Small intestine (tissue), 7 donors: ENCODE measurements at regions not wholly inside any gene's neighbourhood (a gene's known extent, or its start where the extent isn't known, plus 50 kb on each side); places are given as distances from the start of the nearest gene placed in this dataset.
"Not testable (repeated sequence)": the region's sequence is repeated elsewhere in the genome, so short reads cannot be mapped to it uniquely, and the experiment has no call there.

Source experiments
- DNase-seq, 2 donors: peaks; one replicate each; pipeline versions ENCODE4 v3.0.0 to v3.0.0-alpha.2; 2013
- FAIRE-seq: peaks from 2 replicates; lab custom pipeline; 2012; peaks lifted over from hg19 to GRCh38; lab: Jason Lieb, UNC
- H3K27ac ChIP-seq, 3 donors: one replicate each; pipeline ENCODE4 v1.5.1; 2013; ENCODE audit warnings: low read length in 2 of 3, mild to moderate bottlenecking in 2 of 3, control low read depth in 1 of 3, inconsistent platforms in 1 of 3, low read depth in 1 of 3, moderate library complexity in 1 of 3
- H3K27me3 ChIP-seq, 3 donors: one replicate each; pipeline ENCODE4 v1.6.1; 2013; ENCODE audit warnings: low read length in 3 of 3, inconsistent platforms in 1 of 3; ENCODE audit not compliant: control insufficient read depth in 3 of 3, insufficient read depth in 3 of 3
- H3K36me3 ChIP-seq, 3 donors: one replicate each; pipeline ENCODE4 v1.6.1; 2013; ENCODE audit warnings: low read length in 3 of 3, inconsistent platforms in 1 of 3, low read depth in 1 of 3, mild to moderate bottlenecking in 1 of 3, moderate library complexity in 1 of 3; ENCODE audit not compliant: control insufficient read depth in 3 of 3, insufficient read depth in 2 of 3
- H3K4me1 ChIP-seq, 3 donors: one replicate each; pipeline ENCODE4 v1.6.1; 2013; ENCODE audit warnings: low read length in 2 of 3, inconsistent platforms in 1 of 3, low read depth in 1 of 3, mild to moderate bottlenecking in 1 of 3, moderate library complexity in 1 of 3; ENCODE audit not compliant: control insufficient read depth in 3 of 3, insufficient read depth in 2 of 3
- H3K4me3 ChIP-seq, 3 donors: one replicate each; pipeline ENCODE4 v1.5.1; 2013; ENCODE audit warnings: low read length in 3 of 3, control low read depth in 1 of 3, inconsistent platforms in 1 of 3, low read depth in 1 of 3, mild to moderate bottlenecking in 1 of 3, moderate library complexity in 1 of 3
- H3K9me3 ChIP-seq, 2 donors: one replicate each; pipeline ENCODE4 v1.6.1; 2013; ENCODE audit warnings: low read depth in 1 of 2, low read length in 1 of 2; ENCODE audit not compliant: control insufficient read depth in 2 of 2, insufficient read depth in 1 of 2
- WGBS, 3 donors: extraction: QIAGEN DNeasy Blood & Tissue Kit; methylation state at CpG; one replicate each; pipeline ENCODE4 v1.1.7; 2013; 5-methylcytosine and 5-hydroxymethylcytosine counted together
- donor health status: healthy with polysubstance abuse.
- donor health status: control.
- donor health status: control.
- donor health status: Bipolar disorder and iron deficiency.
- donor health status: healthy.

DNA sequence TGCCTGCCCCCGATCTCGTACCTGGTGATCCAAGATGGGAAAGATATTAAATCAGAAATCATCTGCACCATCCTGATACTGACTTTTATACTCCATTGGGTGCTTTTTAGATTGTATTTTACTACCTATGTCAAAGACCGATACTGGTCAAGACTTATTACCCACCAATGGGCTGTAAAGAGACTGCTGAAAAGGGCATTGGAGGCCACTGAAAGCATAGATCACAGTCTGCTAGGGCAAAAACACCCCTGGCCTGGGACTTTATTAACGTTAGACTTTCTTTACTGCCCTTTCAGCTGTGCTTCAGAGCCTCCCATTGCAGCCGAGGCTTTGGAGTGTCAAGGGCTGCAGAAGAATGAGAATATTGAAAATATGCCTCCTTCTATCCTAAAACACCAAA, 472.8 kb upstream of the DDX18 start:
- H3K36me3 ChIP-seq: no peaks in the 10 kb centered on the region
- no peaks in the 10 kb centered on the region for H3K4me1 ChIP-seq
- no peaks in the 10 kb centered on the region for H3K27me3 ChIP-seq
- FAIRE-seq: no peak
- no peak overlapping the region for H3K4me3 ChIP-seq
- no peak overlapping the region for H3K27ac ChIP-seq
- H3K9me3 ChIP-seq: no peaks in the 10 kb centered on the region
- DNase-seq: no peak
- 79 to 86% (median 80%) methylated on average over 5 of the region's 5 CpGs for WGBS, 3 donors

GRCh38 chr2:117342415-117342814, 472.1 kb upstream of the DDX18 start:
- DNase-seq (no peak), FAIRE-seq (no peak)
- Histone ChIP-seq H3K9me3 (no peaks in the 10 kb centered on the region), H3K27ac (no peak overlapping the region), H3K4me1 (no peaks in the 10 kb centered on the region), H3K27me3 (no peaks in the 10 kb centered on the region), H3K36me3 (no peaks in the 10 kb centered on the region), H3K4me3 (no peak overlapping the region)

DNA sequence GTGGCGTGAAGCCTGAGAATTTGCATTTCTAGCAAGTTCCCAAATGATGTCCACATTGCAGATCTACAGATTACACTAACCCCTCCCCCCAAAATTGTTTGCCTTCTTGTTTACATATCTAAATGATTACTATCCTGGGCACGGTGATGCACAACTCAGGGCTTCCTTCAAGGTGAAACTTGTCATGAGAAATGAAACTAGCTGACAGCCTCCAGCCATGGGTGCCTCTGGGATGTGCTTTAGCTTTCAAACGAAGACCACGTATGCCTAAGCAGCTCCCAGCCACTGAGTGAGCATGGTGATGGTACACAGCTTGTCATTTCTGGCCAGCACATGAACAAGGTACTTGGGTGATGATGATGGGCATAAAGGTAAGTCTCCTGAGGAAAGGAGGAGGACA, 464.8 kb upstream of the DDX18 start:
- no peaks in the 10 kb centered on the region for H3K9me3 ChIP-seq
- H3K4me1 ChIP-seq: no peaks in the 10 kb centered on the region
- no peaks in the 10 kb centered on the region for H3K27me3 ChIP-seq
- H3K4me3 ChIP-seq: no peak overlapping the region
- no peak for FAIRE-seq
- no peaks in the 10 kb centered on the region for H3K36me3 ChIP-seq
- 51 to 67% (median 64%) methylated on average over 4 of the region's 4 CpGs for WGBS, 3 donors
- DNase-seq: no peak
- no peak overlapping the region for H3K27ac ChIP-seq

DNA sequence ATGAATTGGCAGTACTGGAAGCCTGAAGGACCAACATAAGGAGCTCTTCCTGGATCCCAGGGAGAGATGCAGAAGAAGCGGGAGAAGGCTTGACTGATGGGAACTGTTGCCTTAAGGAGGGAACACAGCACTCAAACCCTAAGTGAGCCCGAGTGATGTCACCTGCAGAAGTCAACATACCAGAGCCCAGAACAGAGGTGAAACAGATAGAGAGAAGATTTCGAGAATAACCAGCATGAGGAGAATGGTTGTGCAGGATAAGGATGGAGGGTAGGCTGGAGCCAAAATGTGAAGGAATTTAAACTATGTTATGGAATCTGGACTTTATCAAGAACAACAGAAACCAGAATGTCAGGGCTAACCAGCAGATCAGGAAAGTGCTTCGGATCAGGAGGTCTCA, 463.1 kb upstream of the DDX18 start:
- H3K27me3 ChIP-seq: no peaks in the 10 kb centered on the region
- FAIRE-seq (no peak), DNase-seq (no peak)
- no peaks in the 10 kb centered on the region for H3K4me1 ChIP-seq
- no peak overlapping the region for H3K4me3 ChIP-seq
- H3K27ac ChIP-seq: no peak overlapping the region
- H3K36me3 ChIP-seq: no peaks in the 10 kb centered on the region
- 74 to 81% (median 76%) methylated on average over 4 of the region's 4 CpGs for WGBS, 3 donors
- H3K9me3 ChIP-seq: no peaks in the 10 kb centered on the region

- no peak for FAIRE-seq
- no peak for DNase-seq
- WGBS, 3 donors: 68 to 72% (median 69%) methylated on average over 5 of the region's 5 CpGs
These were observed 455.1 kb upstream of the DDX18 start for GRCh38 chr2:117359266-117359914.

DNA sequence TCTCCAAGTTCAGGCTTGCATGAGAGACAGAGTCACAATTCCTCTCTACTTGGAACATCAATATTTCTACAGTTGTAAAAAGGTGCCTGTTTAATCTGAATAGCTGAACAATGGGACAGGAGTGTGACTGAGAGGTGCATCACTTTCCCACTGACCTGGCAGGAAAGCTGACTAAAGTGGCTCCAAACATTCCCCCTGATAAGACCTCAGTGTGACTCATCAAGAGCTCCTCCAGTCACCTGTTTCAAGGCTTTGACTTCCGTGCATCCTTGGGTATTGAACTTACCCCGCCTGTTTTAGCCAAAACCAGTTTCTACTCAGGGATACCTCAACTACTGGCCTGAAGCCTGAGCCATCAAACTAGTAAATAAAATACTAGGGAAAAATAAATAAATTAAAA, 453.9 kb upstream of the DDX18 start:
- 64 to 78% (median 71%) methylated on average over 2 of the region's 2 CpGs for WGBS, 3 donors
- no peaks in the 10 kb centered on the region for H3K27me3 ChIP-seq
- H3K36me3 ChIP-seq: no peaks in the 10 kb centered on the region
- no peak overlapping the region for H3K27ac ChIP-seq
- no peaks in the 10 kb centered on the region for H3K4me1 ChIP-seq
- DNase-seq (no peak), FAIRE-seq (no peak)
- H3K9me3 ChIP-seq: no peaks in the 10 kb centered on the region
- no peak overlapping the region for H3K4me3 ChIP-seq

More at GRCh38 chr2:117359266-117359914, 455.1 kb upstream of the DDX18 start:
- H3K27me3 ChIP-seq: no peaks in the 10 kb centered on the region
- no peaks in the 10 kb centered on the region for H3K4me1 ChIP-seq
- no peak overlapping the region for H3K27ac ChIP-seq
- H3K36me3 ChIP-seq: no peaks in the 10 kb centered on the region
- no peaks in the 10 kb centered on the region for H3K9me3 ChIP-seq
- H3K4me3 ChIP-seq: no peak overlapping the region

GRCh38 chr2:117378653-117379052, 435.8 kb upstream of the DDX18 start:
- H3K9me3 ChIP-seq: no peaks in the 10 kb centered on the region
- DNase-seq (peak in 1 of 2 donors; percentile 3), FAIRE-seq (no peak)
- H3K4me3 ChIP-seq: no peak overlapping the region
- no peak overlapping the region for H3K27ac ChIP-seq
- no peaks in the 10 kb centered on the region for H3K36me3 ChIP-seq
- H3K27me3 ChIP-seq: no peaks in the 10 kb centered on the region
- no peaks in the 10 kb centered on the region for H3K4me1 ChIP-seq
- WGBS, 3 donors: 12 to 40% (median 20%) methylated on average over 4 of the region's 4 CpGs

DNA sequence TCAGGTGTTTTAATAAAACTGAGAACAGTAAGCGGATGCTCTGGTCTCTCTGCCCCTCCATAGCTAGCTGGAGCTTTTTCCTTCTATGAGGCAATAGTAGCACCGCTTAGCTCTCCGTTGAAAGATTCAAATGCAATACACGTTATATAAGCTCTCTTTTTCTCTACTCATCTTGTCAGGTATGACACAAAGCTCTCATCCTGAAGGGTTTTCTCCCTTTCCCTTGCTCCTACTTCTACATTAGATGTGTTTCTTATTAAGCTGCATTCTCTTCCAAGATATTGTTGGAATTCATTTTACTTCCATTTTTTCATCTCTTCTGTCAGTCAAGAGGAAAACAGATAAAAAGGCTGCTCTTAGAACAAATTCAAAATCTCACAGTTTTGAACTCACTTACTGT, 434.6 kb upstream of the DDX18 start:
- Histone ChIP-seq H3K4me3 (no peak overlapping the region), H3K9me3 (no peaks in the 10 kb centered on the region), H3K27me3 (no peaks in the 10 kb centered on the region), H3K4me1 (no peaks in the 10 kb centered on the region), H3K36me3 (no peaks in the 10 kb centered on the region), H3K27ac (no peak overlapping the region)
- FAIRE-seq (no peak), DNase-seq (no peak)
- 87 to 90% (median 88%) methylated on average over 4 of the region's 4 CpGs for WGBS, 3 donors

DNA sequence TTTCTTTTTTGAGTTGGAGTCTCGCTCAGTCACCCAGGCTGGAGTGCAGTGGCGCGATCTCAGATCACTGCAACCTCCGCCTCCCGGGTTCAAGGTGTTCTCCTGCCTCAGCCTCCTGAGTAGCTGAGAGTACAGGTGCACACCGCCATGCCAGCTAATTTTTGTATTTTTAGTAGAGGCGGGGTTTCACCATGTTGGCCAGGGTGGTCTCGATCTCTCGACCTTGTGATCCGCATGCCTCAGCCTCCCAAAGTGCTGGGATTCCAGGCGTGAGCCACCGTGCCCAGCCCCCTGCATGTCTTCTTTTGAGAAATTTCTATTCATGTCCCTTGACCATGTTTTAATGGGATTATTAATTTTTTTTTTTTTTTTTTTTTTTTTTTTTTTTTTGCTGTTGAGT, 430.5 kb upstream of the DDX18 start:
- FAIRE-seq, H3K36me3 ChIP-seq, H3K4me1 ChIP-seq, H3K27me3 ChIP-seq, DNase-seq, H3K27ac ChIP-seq, H3K4me3 ChIP-seq, H3K9me3 ChIP-seq: not testable (repeated sequence)
- WGBS, 3 donors: 93 to 97% (median 94%) methylated on average over 12 of the region's 12 CpGs
